Stimulated activated CD4-positive, alpha-beta T cell treated with anti-CD3 and anti-CD28 coated beads, Interleukin-4, amount 100 ng/mL, for 1 hour (primary cell): ENCODE measurements at regions not wholly inside any gene's neighbourhood (a gene's known extent, or its start where the extent isn't known, plus 50 kb on each side); places are given as distances from the start of the nearest gene placed in this dataset.
A peak's percentile ranks its signal among the peaks of the same experiment; 100 is the strongest.

Source experiments
- DNase-seq: peaks from one replicate; pipeline ENCODE4 v3.0.0-alpha.2; 2020

DNA sequence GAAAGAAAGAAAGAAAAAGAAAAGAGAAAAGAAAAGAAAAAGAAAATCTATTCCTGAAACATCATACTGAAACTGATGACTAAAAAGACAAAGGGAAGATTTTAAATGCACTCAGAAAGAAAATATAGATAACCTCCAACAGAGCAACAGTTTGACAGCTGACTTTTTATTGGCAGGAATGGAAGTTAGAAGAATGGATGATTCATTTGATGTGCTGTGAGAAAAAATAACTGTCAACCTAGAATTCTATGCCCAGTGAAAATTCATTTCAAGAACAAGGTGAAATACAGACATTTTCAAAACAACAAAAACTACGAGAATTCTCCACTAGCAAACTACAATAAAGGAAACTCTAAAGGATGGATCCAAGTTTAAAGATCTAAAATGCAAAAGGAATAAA is 50.5 kb upstream of the HSPA12A start:
- no peak for DNase-seq

- DNase-seq: no peak
These were observed 52.8 kb upstream of the ENO4 start for GRCh38 chr10:116796469-116796868.

- DNase-seq: peak; percentile 70
These were observed 52.3 kb upstream of the ENO4 start for GRCh38 chr10:116796910-116797513.

DNA sequence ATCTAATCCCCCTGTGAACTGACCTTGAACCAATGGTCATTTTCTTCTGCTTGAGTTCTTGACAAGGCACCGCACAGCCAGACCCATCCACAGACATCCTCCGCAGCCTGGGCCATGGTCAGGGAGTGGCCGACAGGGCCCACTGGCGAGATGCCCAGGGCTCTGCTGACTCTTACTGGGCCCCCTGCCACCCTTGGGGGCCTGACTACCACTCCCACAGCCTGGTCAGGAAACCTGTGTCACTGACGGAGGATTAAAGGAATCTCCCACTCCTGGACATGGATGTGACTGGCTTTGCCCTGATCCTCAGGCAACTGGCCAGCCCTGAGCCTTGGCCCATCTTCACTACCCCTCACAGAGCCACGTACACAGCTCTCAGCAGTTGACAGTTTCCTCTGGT is 50.4 kb upstream of the ENO4 start:
- DNase-seq: no peak
